IMR-90 (cell line): ENCODE measurements at regions not wholly inside any gene's neighbourhood (a gene's known extent, or its start where the extent isn't known, plus 50 kb on each side); places are given as distances from the start of the nearest gene placed in this dataset.

ENCODE experiments used
- ATAC-seq: fragments of 200-7000 bp; cut with Tn5 transposase; 2 replicates; pipeline ENCODE4 v1.9.1; 2020; ENCODE audit warnings: low read depth, mild to moderate bottlenecking, moderate library complexity
- BruUV-seq: library from RNA; stranded (reverse); fragments of 400-500 nt; replicated peaks from 2 replicates; lab custom pipeline; 2021; lab: Mats Ljungman, UMichigan
- CTCF ChIA-PET: fragments of 300-600 bp; formaldehyde crosslinking; extraction: SDS; loops from one replicate; lab custom pipeline; 2021; ENCODE audit warnings: antibody characterized with exemption; lab: Yijun Ruan, JAX
- POLR2A ChIA-PET: fragments of 300-600 bp; sonication (Branson Sonifier 250); formaldehyde crosslinking; loops from one replicate; lab custom pipeline; 2022; ENCODE audit warnings: antibody characterized with exemption; ENCODE audit not compliant: unreplicated experiment; lab: Charles Lee
- DNase-seq: peaks from one replicate; pipeline ENCODE4 v3.0.0; 2013
- H2AFZ ChIP-seq: replicated peaks from 2 replicates; pipeline ENCODE3; 2013; ENCODE audit warnings: low read length, mild to moderate bottlenecking; ENCODE audit not compliant: poor library complexity
- H2AK5ac ChIP-seq: 2 replicates; pipeline ENCODE4 v1.6.1; 2013; ENCODE audit warnings: low read depth, low read length, inconsistent platforms
- H2AK9ac ChIP-seq: replicated peaks from 2 replicates; pipeline ENCODE3; 2013; ENCODE audit warnings: mild to moderate bottlenecking, low read depth, low read length, moderate library complexity; ENCODE audit not compliant: poor library complexity
- H2BK120ac ChIP-seq: 2 replicates; pipeline ENCODE4 v1.6.1; 2013; ENCODE audit warnings: low read depth, low read length, inconsistent platforms
- H2BK15ac ChIP-seq: 3 replicates; pipeline ENCODE4 v1.6.1; 2013; ENCODE audit warnings: low read depth, low read length, inconsistent platforms
- H2BK20ac ChIP-seq: 2 replicates; pipeline ENCODE4 v1.6.1; 2013; ENCODE audit warnings: low read depth, mild to moderate bottlenecking, inconsistent platforms, low read length, moderate library complexity
- H2BK5ac ChIP-seq: 2 replicates; pipeline ENCODE4 v1.6.1; 2013; ENCODE audit warnings: mild to moderate bottlenecking, low read depth, low read length, inconsistent platforms; ENCODE audit not compliant: poor library complexity, severe bottlenecking
- H3K14ac ChIP-seq: replicated peaks from 2 replicates; pipeline ENCODE4 v1.6.1; 2013; ENCODE audit warnings: low read depth, low read length, inconsistent platforms
- H3K18ac ChIP-seq: 2 replicates; pipeline ENCODE4 v1.6.1; 2013; ENCODE audit warnings: low read depth, low read length, control low read depth
- H3K23ac ChIP-seq: 2 replicates; pipeline ENCODE4 v1.6.1; 2013; ENCODE audit warnings: low read depth, low read length, inconsistent platforms
- H3K27ac ChIP-seq: 2 replicates; pipeline ENCODE4 v1.5.1; 2013; ENCODE audit warnings: mild to moderate bottlenecking, control low read depth, low read length; ENCODE audit not compliant: insufficient read depth
- H3K27me3 ChIP-seq: 2 replicates; pipeline ENCODE4 v1.6.1; 2013; ENCODE audit warnings: low read length; ENCODE audit not compliant: control insufficient read depth, insufficient read depth
- H3K36me3 ChIP-seq: 2 replicates; pipeline ENCODE4 v1.6.1; 2013; ENCODE audit warnings: low read length, mixed read lengths; ENCODE audit not compliant: control insufficient read depth, insufficient read depth
- H3K4ac ChIP-seq: 2 replicates; pipeline ENCODE4 v1.6.1; 2013; ENCODE audit warnings: low read depth, low read length, inconsistent platforms
- H3K4me1 ChIP-seq: 2 replicates; pipeline ENCODE4 v1.6.1; 2013; ENCODE audit warnings: low read length, mixed read lengths; ENCODE audit not compliant: control insufficient read depth, insufficient read depth
- H3K4me2 ChIP-seq: 2 replicates; pipeline ENCODE4 v1.6.1; 2013; ENCODE audit warnings: low read depth, mild to moderate bottlenecking, control low read depth, low read length, moderate library complexity
- H3K4me3 ChIP-seq: 2 replicates; pipeline ENCODE4 v1.5.1; 2013; ENCODE audit warnings: low read depth, mild to moderate bottlenecking, control low read depth, low read length, moderate library complexity; ENCODE audit not compliant: insufficient read depth
- H3K56ac ChIP-seq: 2 replicates; pipeline ENCODE4 v1.6.1; 2013; ENCODE audit warnings: low read length, inconsistent platforms; ENCODE audit not compliant: insufficient read depth; ENCODE audit errors: extremely low read depth
- H3K79me1 ChIP-seq, 2 experiments: 2 replicates each; pipeline ENCODE4 v1.6.1; 2013; ENCODE audit warnings: low read length in 2 of 2, inconsistent platforms in 1 of 2, low read depth in 1 of 2
- H3K9ac ChIP-seq: 2 replicates; pipeline ENCODE4 v1.6.1; 2013; ENCODE audit warnings: low read depth, low read length, control low read depth
- H3K9me1 ChIP-seq: 2 replicates; pipeline ENCODE4 v1.6.1; 2013; ENCODE audit warnings: low read length, inconsistent platforms; ENCODE audit not compliant: insufficient read depth
- H3K9me3 ChIP-seq: 2 replicates; pipeline ENCODE4 v1.6.1; 2013; ENCODE audit warnings: low read length; ENCODE audit not compliant: control insufficient read depth, insufficient read depth
- H4K20me1 ChIP-seq: 2 replicates; pipeline ENCODE4 v1.6.1; 2013; ENCODE audit warnings: low read length, inconsistent platforms; ENCODE audit not compliant: insufficient read depth
- H4K5ac ChIP-seq: 2 replicates; pipeline ENCODE4 v1.6.1; 2013; ENCODE audit warnings: mild to moderate bottlenecking, low read depth, low read length, control low read depth
- H4K8ac ChIP-seq, 2 experiments: 2 replicates each; pipeline ENCODE4 v1.6.1; 2013; ENCODE audit warnings: low read depth in 2 of 2, low read length in 2 of 2, control low read depth in 1 of 2, inconsistent platforms in 1 of 2
- H4K91ac ChIP-seq: 2 replicates; pipeline ENCODE4 v1.6.1; 2013; ENCODE audit warnings: low read depth, low read length, inconsistent platforms; ENCODE audit not compliant: insufficient read depth
- CEBPB ChIP-seq: IDR thresholded peaks from 2 replicates; pipeline ENCODE4 v1.6.1; 2012; ENCODE audit warnings: low read depth, low read length, improper control_type of control experiment
- CTCF ChIP-seq: conservative IDR thresholded peaks from 2 replicates; pipeline ENCODE4 v1.5.1; 2012; ENCODE audit warnings: mild to moderate bottlenecking, low read depth, low read length, improper control_type of control experiment
- MAFK ChIP-seq: IDR thresholded peaks from 2 replicates; pipeline ENCODE4 v1.6.1; 2012; ENCODE audit warnings: low read depth, low read length, improper control_type of control experiment
- MAZ ChIP-seq: IDR thresholded peaks from 2 replicates; pipeline ENCODE4 v1.6.1; 2012; ENCODE audit warnings: low read depth, mild to moderate bottlenecking, low read length, improper control_type of control experiment, moderate library complexity, borderline replicate concordance
- NFE2L2 ChIP-seq: fragments of 150-350 bp; IDR thresholded peaks from 2 replicates; pipeline ENCODE4 v1.6.1; 2016; ENCODE audit warnings: low read depth, mild to moderate bottlenecking, low read length
- POLR2A ChIP-seq: IDR thresholded peaks from 2 replicates; pipeline ENCODE4 v1.6.1; 2012; ENCODE audit warnings: mild to moderate bottlenecking, low read depth, low read length
- RAD21 ChIP-seq: IDR thresholded peaks from 2 replicates; pipeline ENCODE4 v1.6.1; 2012; ENCODE audit warnings: low read length, improper control_type of control experiment
- RCOR1 ChIP-seq: IDR thresholded peaks from 2 replicates; pipeline ENCODE4 v1.6.1; 2012; ENCODE audit warnings: mild to moderate bottlenecking, low read length, improper control_type of control experiment; ENCODE audit not compliant: insufficient replicate concordance
- RFX5 ChIP-seq: IDR thresholded peaks from 2 replicates; pipeline ENCODE4 v1.8.0; 2012; ENCODE audit warnings: low read depth, mild to moderate bottlenecking, low read length, moderate library complexity
- SMC3 ChIP-seq: fragments of 150-350 bp; IDR thresholded peaks from 2 replicates; pipeline ENCODE4 v1.6.1; 2016; ENCODE audit warnings: low read depth, mild to moderate bottlenecking, antibody characterized with exemption, low read length, moderate library complexity
- WGBS, 2 experiments: methylation state at CpG; one replicate each; pipeline versions ENCODE4 v1.1.5 to v1.1.7; 2013; ENCODE audit warnings: missing lambda C conversion rate in 2 of 2; ENCODE audit not compliant: insufficient read length in 1 of 2; ENCODE audit errors: extremely low coverage in 2 of 2; 5-methylcytosine and 5-hydroxymethylcytosine counted together
- dilution Hi-C: fragments of 300-500 bp; cut with HindIII; formaldehyde crosslinking; loops from one replicate; pipeline ENCODE4 v1.14.3; 2018; ENCODE audit warnings: low sequenced_read_pairs; ENCODE audit not compliant: unreplicated experiment
- in situ Hi-C: fragments of 300-500 bp; cut with MboI; formaldehyde crosslinking; loops from 3 replicates; pipeline ENCODE4 v1.14.3; 2019; ENCODE audit warnings: low sequenced_read_pairs, inconsistent platforms, mixed read lengths
- intact Hi-C: fragments of 100-400 bp; cut with micrococcal nuclease; formaldehyde crosslinking; loops from 2 replicates; pipeline ENCODE4 v1.10.0; 2022
- TF ChIP-seq, protein P1 (sequence below): fragments of 150-350 bp; IDR thresholded peaks from 2 replicates; pipeline ENCODE4 v1.6.1; 2017; ENCODE audit warnings: mild to moderate bottlenecking, antibody characterized with exemption, low read length, low read depth
- TF ChIP-seq, protein P2 (sequence below): fragments of 150-350 bp; IDR thresholded peaks from 2 replicates; pipeline ENCODE4 v1.6.1; 2016; ENCODE audit warnings: low read depth, mild to moderate bottlenecking, low read length, moderate library complexity, borderline replicate concordance

DNA sequence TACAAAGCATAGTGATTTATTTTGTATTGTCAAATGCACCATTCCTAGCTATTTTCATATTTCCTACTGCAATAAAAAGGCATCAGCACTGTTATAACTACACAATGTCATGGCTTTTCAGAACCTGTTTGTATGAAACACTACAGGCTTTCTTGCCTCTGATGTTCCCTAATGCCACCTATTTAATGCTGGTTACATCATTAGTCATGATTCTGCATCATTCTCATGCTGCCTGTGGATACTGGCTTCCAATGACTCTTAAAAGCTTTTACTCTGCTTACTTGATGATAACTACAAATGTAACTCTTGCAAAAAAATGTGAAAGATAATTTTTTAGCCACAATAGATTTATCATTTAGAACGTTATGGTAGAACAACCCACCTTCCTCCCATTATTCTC, 529.4 kb downstream of the HTR7 start:
- TF ChIP-seq RAD21 (no peak), MAFK (no peak), CTCF (no peak), NFE2L2 (no peak), POLR2A (no peak), RCOR1 (no peak), RFX5 (no peak), CEBPB (no peak), MAZ (no peak), SMC3 (no peak)
- TF ChIP-seq, protein P1, sequence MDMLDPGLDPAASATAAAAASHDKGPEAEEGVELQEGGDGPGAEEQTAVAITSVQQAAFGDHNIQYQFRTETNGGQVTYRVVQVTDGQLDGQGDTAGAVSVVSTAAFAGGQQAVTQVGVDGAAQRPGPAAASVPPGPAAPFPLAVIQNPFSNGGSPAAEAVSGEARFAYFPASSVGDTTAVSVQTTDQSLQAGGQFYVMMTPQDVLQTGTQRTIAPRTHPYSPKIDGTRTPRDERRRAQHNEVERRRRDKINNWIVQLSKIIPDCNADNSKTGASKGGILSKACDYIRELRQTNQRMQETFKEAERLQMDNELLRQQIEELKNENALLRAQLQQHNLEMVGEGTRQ: no peak
- TF ChIP-seq, protein P2, sequence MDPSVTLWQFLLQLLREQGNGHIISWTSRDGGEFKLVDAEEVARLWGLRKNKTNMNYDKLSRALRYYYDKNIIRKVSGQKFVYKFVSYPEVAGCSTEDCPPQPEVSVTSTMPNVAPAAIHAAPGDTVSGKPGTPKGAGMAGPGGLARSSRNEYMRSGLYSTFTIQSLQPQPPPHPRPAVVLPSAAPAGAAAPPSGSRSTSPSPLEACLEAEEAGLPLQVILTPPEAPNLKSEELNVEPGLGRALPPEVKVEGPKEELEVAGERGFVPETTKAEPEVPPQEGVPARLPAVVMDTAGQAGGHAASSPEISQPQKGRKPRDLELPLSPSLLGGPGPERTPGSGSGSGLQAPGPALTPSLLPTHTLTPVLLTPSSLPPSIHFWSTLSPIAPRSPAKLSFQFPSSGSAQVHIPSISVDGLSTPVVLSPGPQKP: no peak
- no peak overlapping the region for H3K9ac ChIP-seq
- ChIA-PET POLR2A (no interaction called here), CTCF (no interaction called here)
- no peak overlapping the region for H3K23ac ChIP-seq
- H2BK15ac ChIP-seq: no peak overlapping the region
- WGBS, 2 experiments: no CpG with 5 or more reads among the region's 1 CpG
- H2AK9ac ChIP-seq: no peak overlapping the region
- H3K27me3 ChIP-seq: no peaks in the 10 kb centered on the region
- no peak overlapping the region for H3K4ac ChIP-seq
- H2BK5ac ChIP-seq: no peak overlapping the region
- no peak overlapping the region for H3K56ac ChIP-seq
- no peak overlapping the region for H4K91ac ChIP-seq
- H3K4me2 ChIP-seq: no peak overlapping the region
- ATAC-seq: no peak
- no peak overlapping the region for H2BK20ac ChIP-seq
- no peaks in the 10 kb centered on the region; a peak in 1 of 4 replicates for H3K79me1 ChIP-seq
- no TSS peak for BruUV-seq
- no peak overlapping the region for H2AK5ac ChIP-seq
- no peak overlapping the region for H2BK120ac ChIP-seq
- H3K4me3 ChIP-seq: no peak overlapping the region
- H4K5ac ChIP-seq: no peak overlapping the region
- H2AFZ ChIP-seq: no peak overlapping the region
- 0 out of 2 replicates have a peak, but pooled peaks cover 2% of the 10 kb centered on the region for H3K9me1 ChIP-seq
- no peaks in the 10 kb centered on the region for H3K9me3 ChIP-seq
- no peak overlapping the region for H3K14ac ChIP-seq
- in situ Hi-C loops: no loop called here
- H4K20me1 ChIP-seq: no peaks in the 10 kb centered on the region
- H3K4me1 ChIP-seq: no peaks in the 10 kb centered on the region
- DNase-seq: no peak
- no peak overlapping the region for H3K27ac ChIP-seq
- H3K36me3 ChIP-seq: no peaks in the 10 kb centered on the region
- dilution Hi-C loops: no loop called here
- no peak overlapping the region for H4K8ac ChIP-seq
- no peak overlapping the region for H3K18ac ChIP-seq
- intact Hi-C loops: no loop called here
